GM12874 (cell line): ENCODE measurements at regions not wholly inside any gene's neighbourhood (a gene's known extent, or its start where the extent isn't known, plus 50 kb on each side); places are given as distances from the start of the nearest gene placed in this dataset.

Experiments used
- TF ChIP-seq, protein P1 (sequence below): IDR thresholded peaks from 2 replicates; pipeline ENCODE4 v1.5.1; 2011; ENCODE audit warnings: low read depth, mild to moderate bottlenecking, control low read depth, low read length, moderate library complexity; ENCODE audit not compliant: insufficient read depth

DNA sequence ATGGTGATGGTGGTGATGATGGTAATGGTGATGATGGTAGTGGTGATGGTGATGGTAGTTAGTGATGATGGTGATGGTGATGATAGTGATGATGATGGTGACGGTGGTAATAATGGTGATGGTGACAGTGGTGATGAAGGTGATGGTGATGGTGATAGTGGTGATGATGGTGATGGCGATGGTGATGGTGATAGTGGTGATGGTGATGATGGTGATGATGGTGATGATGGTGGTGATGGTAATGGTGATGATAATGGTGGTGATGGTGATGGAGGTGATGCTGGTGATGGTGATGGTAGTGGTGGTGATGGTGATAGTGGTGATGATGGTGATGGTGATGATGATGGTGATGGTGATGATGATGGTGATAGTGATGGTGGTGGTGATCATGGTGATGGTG, 148.7 kb upstream of the TNRC6C start:
- TF ChIP-seq, protein P1, sequence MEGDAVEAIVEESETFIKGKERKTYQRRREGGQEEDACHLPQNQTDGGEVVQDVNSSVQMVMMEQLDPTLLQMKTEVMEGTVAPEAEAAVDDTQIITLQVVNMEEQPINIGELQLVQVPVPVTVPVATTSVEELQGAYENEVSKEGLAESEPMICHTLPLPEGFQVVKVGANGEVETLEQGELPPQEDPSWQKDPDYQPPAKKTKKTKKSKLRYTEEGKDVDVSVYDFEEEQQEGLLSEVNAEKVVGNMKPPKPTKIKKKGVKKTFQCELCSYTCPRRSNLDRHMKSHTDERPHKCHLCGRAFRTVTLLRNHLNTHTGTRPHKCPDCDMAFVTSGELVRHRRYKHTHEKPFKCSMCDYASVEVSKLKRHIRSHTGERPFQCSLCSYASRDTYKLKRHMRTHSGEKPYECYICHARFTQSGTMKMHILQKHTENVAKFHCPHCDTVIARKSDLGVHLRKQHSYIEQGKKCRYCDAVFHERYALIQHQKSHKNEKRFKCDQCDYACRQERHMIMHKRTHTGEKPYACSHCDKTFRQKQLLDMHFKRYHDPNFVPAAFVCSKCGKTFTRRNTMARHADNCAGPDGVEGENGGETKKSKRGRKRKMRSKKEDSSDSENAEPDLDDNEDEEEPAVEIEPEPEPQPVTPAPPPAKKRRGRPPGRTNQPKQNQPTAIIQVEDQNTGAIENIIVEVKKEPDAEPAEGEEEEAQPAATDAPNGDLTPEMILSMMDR, result no peak

DNA sequence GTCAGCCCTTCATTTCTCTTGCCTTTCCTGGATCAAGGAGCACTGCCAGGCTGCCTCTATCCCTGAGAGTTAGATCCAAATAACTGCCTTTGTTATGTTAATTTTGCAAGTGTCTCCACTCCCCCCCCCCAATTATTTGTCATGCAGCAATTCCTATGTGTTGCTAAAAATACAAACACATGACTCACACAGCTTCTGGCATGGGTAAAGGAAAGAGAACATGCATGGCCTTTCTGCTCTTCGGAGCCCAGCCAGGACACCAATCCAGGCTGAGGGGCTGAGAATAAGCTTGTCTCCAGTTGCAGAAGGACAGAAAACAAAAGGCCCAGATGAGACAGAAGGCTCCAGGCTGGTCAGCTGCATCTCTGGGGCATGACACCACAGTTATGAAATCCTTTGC, 148.0 kb upstream of the TNRC6C start:
- TF ChIP-seq, protein P1, result no peak

DNA sequence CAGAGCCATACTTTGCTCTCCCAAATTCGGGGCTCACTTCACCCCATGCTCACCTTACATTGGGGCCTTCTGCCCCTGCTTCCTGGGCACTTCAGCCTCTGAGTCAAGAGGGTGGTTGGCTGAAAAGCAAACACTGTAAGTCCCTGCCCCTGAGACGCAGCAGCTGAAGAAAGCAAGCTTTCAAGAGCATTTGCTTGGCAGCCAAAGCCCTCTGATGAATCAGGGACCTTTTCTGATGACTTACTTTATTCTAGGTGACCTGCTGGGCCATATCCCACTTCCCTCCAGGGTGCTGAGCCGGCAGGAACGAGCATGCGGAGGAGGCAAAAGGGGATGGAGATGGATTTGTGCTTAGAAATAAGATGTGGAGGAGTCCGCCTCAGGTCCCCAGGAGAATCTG, 147.0 kb upstream of the TNRC6C start:
- TF ChIP-seq, protein P1, result no peak

DNA sequence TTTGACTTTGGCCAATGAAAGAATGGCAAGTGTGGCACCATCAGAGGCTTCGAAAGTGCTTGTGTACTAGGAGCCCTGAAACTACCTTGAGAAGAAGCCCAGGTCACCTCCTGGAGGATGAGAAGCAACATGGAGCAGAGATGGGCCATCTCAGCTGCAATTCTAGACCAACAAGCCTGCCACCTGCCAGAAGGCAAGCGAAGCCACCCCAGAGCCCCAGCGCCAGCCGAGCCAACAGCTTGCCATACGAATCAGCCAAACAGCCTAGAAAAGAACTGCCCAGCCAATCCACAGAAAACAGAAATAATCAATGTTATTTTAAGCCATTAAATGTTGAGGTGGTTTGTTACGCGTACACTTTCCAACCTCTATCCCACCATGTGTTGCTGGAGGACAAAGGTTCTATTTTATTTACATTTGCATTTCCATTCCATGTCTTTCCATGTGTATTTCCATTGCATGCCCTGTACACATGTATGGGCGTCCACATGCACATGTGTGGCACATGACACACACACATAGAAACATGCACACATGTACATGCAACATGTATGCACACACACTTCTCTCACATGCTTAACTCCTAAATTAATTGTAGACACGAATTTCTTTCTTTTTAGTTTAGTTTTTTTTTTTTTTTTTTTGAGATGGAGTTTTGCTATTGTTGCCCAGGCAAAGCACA, 144.3 kb upstream of the TNRC6C start:
- TF ChIP-seq, protein P1, result no peak

DNA sequence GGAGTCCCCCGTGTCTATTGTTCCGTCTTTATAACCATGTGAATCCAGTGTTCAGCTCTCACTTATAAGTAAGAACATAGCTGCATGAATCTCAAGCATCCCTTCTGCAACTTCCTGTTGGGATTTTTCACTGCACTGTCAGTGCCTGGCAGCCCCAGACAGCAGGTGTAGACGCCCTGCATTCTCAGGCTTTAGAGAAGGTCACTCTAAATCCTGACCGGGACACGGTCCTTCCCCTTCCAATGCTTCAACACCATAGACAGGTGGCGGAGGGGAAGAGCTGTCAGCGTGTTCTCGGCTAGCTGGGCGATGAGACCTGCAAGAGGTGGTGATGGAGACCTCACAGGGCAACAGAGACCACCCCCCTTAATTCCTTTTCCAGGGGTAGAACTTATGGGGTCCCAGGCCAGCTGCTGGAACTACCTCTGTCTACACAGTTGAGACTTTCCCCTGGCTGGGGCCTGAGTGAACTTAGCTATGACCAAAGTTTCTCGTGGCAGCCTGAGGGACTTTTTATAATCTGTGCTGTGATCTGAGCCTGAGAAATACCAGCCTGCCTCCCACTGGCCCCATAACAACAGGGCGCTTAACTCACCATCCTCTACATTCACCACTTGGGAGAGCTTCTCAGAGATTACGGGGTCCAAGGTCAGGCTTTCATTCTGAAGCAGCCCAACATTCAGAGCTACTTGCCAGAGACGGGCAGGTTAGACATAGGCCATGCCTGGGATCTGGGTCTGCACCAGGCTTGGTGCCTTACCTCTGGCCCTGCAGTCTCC, 143.2 kb upstream of the TNRC6C start:
- TF ChIP-seq, protein P1, result no peak

DNA sequence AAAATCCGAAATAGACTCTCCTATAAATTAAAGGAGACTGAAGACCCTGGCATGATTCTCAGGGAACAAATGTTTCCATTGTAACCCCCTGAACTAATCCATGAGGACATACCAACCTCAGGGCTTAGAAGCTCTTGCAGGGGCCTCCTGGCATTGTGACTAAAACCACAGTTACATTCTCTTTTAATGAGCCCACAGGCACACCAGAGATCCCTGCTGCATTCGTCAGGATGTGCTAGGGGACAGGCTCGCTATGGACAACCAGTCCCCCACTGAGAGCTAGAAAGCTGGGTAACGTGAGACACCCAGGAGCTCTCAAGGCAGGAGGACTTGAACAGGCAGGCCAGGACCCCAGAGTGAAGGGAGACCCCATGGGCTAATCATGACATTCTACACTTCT, 140.6 kb upstream of the TNRC6C start:
- TF ChIP-seq, protein P1, result no peak

DNA sequence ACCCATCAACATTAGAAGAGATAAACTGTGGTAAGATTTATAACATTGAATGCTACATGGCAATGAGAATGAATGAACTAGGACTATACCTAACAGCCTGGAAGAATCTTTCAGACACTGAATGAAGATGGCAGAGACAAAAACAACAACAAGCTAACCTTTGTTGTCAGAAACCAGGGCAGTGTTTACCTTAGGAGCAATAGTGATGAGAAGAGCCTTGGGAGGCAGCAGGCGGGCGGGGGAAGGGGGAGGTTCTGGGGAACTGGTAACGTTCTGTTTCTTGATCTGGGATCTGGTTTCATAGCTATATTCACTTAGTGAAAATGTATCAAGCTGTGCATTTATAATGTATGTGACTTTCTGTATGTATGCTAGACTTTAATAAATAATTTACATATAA, 139.0 kb upstream of the TNRC6C start:
- TF ChIP-seq, protein P1, result no peak
